ENCODE measurements at regions not wholly inside any gene's neighbourhood (a gene's known extent, or its start where the extent isn't known, plus 50 kb on each side); places are given as distances from the start of the nearest gene placed in this dataset.

DNA sequence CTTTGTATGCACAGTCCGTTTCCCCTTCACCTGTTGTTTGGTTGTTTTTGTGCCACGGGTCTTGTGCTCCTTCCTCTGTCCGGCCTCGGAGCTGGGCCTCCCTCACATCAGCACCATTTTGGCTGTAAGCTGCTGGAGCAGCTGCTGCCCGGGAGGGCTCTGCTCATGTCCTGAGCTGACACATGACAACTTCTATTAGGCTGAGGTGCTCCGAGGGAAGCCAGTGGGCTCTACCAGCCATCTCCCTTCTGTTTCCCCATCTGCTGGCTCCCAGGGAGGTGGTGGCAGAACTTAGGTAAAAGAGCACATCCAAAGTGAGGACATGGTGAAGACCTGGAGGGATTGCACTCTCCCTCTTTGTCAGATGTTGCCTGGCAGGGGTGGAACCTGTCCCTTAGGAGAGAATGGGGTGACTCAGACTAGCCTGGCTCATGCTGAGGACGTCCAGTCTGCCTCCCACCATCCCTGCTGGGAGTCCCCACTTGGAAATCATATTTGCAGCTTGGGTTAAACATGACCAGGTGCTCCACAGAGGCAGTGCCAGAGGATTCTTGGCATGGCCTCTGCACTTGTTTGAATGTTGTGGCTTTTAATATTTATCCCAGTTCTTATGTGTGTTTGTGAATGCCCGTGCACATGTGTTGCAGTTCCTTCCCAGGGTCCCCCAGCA is 49.8 kb upstream of the TNP1 start:
- H3K9me2 ChIP-seq (replicated peaks; ENCODE audit: insufficient read depth, low read length): no peaks in the 10 kb centered on the region
- no peak overlapping the region for H2AFZ ChIP-seq (ENCODE audit: low read depth, low read length, severe bottlenecking)

More for the DNA sequence above, 49.8 kb upstream of the TNP1 start:
- no peak for TF ChIP-seq EZH2phosphoT487 (conservative IDR thresholded peaks at IDR 0.05; ENCODE audit: low read length)
- TF ChIP-seq, protein P1, sequence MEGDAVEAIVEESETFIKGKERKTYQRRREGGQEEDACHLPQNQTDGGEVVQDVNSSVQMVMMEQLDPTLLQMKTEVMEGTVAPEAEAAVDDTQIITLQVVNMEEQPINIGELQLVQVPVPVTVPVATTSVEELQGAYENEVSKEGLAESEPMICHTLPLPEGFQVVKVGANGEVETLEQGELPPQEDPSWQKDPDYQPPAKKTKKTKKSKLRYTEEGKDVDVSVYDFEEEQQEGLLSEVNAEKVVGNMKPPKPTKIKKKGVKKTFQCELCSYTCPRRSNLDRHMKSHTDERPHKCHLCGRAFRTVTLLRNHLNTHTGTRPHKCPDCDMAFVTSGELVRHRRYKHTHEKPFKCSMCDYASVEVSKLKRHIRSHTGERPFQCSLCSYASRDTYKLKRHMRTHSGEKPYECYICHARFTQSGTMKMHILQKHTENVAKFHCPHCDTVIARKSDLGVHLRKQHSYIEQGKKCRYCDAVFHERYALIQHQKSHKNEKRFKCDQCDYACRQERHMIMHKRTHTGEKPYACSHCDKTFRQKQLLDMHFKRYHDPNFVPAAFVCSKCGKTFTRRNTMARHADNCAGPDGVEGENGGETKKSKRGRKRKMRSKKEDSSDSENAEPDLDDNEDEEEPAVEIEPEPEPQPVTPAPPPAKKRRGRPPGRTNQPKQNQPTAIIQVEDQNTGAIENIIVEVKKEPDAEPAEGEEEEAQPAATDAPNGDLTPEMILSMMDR (IDR thresholded peaks at IDR 0.05; ENCODE audit: insufficient read depth, low read length, poor library complexity, severe bottlenecking): no peak
- no peaks in the 10 kb centered on the region for H3K9me3 ChIP-seq (ENCODE audit: insufficient read depth, low read length)
- no peak overlapping the region for H3K4me2 ChIP-seq (ENCODE audit: low read depth, low read length, poor library complexity, severe bottlenecking)
- no peaks in the 10 kb centered on the region for H3K36me3 ChIP-seq (ENCODE audit: low read length)
- no peak overlapping the region for H3K9ac ChIP-seq (ENCODE audit: low read length)
- no peak overlapping the region for H3K4me3 ChIP-seq (ENCODE audit: insufficient read depth, low read length, poor library complexity, severe bottlenecking)
- H3K27me3 ChIP-seq (ENCODE audit: low read length): no peaks in the 10 kb centered on the region
- no peaks in the 10 kb centered on the region for H3F3A ChIP-seq (ENCODE audit: insufficient read depth)
- no peaks in the 10 kb centered on the region for H4K20me1 ChIP-seq (ENCODE audit: low read depth, low read length)
- H3K79me2 ChIP-seq (ENCODE audit: insufficient read depth, low read length): no peaks in the 10 kb centered on the region
- H3K27ac ChIP-seq (ENCODE audit: low read depth, low read length): no peak overlapping the region

All from SU-DHL-6 (cell line).